Cardiac muscle cell (in vitro differentiated cells and primary cell): ENCODE measurements at regions not wholly inside any gene's neighbourhood (a gene's known extent, or its start where the extent isn't known, plus 50 kb on each side); places are given as distances from the start of the nearest gene placed in this dataset.

ENCODE experiments used
- DNase-seq, 2 donors: peaks; one replicate each; pipeline versions ENCODE4 v3.0.0 to v3.0.0-alpha.2; 2010 to 2017; ENCODE audit warnings: low read depth in 1 of 2, low spot score in 1 of 2
- H3K27ac ChIP-seq: fragments of 200-600 bp; sonication (generic); 2 replicates; pipeline ENCODE4 v1.5.1; 2016
- H3K27me3 ChIP-seq: fragments of 200-600 bp; sonication (generic); 2 replicates; pipeline ENCODE4 v1.6.0; 2016; ENCODE audit warnings: control low read depth
- H3K36me3 ChIP-seq: fragments of 200-600 bp; sonication (generic); 2 replicates; pipeline ENCODE4 v1.5.1; 2016; ENCODE audit warnings: control low read depth
- H3K4me1 ChIP-seq: fragments of 200-600 bp; sonication (generic); 2 replicates; pipeline ENCODE4 v1.8.1; 2017; ENCODE audit warnings: low read depth, mild to moderate bottlenecking, mixed run types
- H3K4me3 ChIP-seq: fragments of 200-600 bp; sonication (generic); 2 replicates; pipeline ENCODE4 v1.5.1; 2016; ENCODE audit warnings: mild to moderate bottlenecking
- H3K9me3 ChIP-seq: fragments of 200-600 bp; sonication (generic); 2 replicates; pipeline ENCODE4 v1.5.1; 2017; ENCODE audit warnings: low read depth, mild to moderate bottlenecking, control low read depth
- CTCF ChIP-seq: IDR thresholded peaks from 2 replicates; pipeline ENCODE4 v1.5.1; 2012; ENCODE audit warnings: low read depth, mild to moderate bottlenecking, low read length

DNA sequence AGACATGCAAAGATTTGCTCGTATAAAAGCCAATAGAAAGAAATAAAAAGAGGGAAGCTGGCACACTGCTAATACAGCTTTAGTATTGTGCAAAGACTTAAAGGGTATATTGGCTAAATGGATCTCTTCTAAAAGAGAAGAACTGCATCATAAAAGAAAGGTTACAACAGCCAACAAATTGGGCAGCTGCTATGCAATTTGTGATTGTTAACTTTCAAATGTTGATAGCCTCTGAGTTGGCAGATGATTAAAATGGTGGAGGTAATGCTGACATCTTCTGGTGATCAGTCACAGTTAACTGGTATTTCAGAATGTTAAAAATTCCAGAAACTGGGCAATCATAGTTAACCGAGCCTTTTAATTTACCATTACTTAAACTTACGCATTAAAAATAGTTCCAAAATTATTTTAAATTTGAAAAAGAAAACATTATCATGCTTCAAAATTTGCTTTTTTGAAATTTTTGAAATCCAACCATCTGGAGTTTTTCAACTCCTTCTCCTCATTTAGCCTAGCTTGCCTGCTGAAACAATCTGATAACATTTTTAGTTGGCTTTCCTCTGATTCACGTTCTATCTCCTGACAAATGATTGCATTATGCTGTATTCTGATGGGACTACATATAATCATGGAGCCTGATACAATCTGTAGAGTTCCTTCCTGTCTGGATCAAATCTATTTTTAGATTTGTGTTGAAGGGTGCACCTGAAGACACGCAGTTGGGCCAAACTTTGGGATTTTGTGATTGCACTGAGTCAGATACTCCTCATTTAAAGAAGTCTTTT is 144.0 kb upstream of the PDZRN3 start:
- TF ChIP-seq CTCF: peak; percentile 8
- Histone ChIP-seq H3K9me3 (no peaks in the 10 kb centered on the region), H3K27me3 (no peaks in the 10 kb centered on the region), H3K4me1 (no peaks in the 10 kb centered on the region), H3K36me3 (no peaks in the 10 kb centered on the region), H3K4me3 (no peak overlapping the region), H3K27ac (no peak overlapping the region)
- DNase-seq: peak in 1 of 2 donors; percentile 37

- no peak overlapping the region for H3K4me3 ChIP-seq
- TF ChIP-seq CTCF: no peak
- no peaks in the 10 kb centered on the region for H3K36me3 ChIP-seq
- no peak overlapping the region for H3K27ac ChIP-seq
- no peaks in the 10 kb centered on the region for H3K4me1 ChIP-seq
- peak in 1 of 2 donors; percentile 96 for DNase-seq
- H3K27me3 ChIP-seq: no peaks in the 10 kb centered on the region
- H3K9me3 ChIP-seq: no peaks in the 10 kb centered on the region
These were observed 142.0 kb upstream of the PDZRN3 start for GRCh38 chr3:73766599-73767381.

DNA sequence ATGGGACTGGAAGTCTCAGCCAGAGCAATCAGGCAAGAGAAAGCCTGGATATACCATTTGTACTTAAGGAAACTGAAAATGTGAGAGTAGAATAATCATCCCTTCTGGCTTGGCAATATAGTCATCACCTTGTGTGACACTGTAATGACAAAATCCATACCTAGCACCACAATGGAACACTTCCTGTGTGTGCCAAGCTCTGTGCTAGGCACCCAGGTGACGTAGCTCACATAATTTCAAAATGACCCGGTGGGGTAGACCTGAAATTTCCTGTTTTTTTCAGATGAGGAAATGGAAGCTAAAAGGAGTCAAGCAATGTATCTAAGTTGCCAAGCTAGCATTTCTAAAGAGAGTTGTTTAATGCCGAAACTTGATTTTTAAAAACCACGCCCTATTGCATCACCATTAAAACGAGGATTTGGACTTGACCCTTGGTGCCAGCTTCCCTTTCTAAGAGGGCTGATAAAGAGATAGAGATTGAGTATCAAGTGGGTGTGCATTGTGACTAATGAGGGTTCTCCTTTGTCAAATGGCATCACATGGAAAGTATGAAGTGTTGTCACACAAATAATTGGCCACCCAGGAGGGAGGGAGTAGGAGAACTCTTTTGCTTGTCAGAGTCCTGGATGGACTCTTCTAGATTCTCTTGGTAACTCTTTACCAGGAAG is 141.3 kb upstream of the PDZRN3 start:
- no peaks in the 10 kb centered on the region for H3K4me1 ChIP-seq
- no peak for DNase-seq
- H3K27ac ChIP-seq: no peak overlapping the region
- H3K36me3 ChIP-seq: no peaks in the 10 kb centered on the region
- TF ChIP-seq CTCF: no peak
- H3K27me3 ChIP-seq: no peaks in the 10 kb centered on the region
- H3K4me3 ChIP-seq: no peak overlapping the region
- no peaks in the 10 kb centered on the region for H3K9me3 ChIP-seq

- H3K27ac ChIP-seq: no peak overlapping the region
- no peaks in the 10 kb centered on the region for H3K27me3 ChIP-seq
- H3K4me3 ChIP-seq: no peak overlapping the region
- no peaks in the 10 kb centered on the region for H3K36me3 ChIP-seq
- no peaks in the 10 kb centered on the region for H3K4me1 ChIP-seq
- no peak for TF ChIP-seq CTCF
- no peaks in the 10 kb centered on the region for H3K9me3 ChIP-seq
- DNase-seq: no peak
These were observed 138.1 kb upstream of the PDZRN3 start for GRCh38 chr3:73762855-73763254.

- Histone ChIP-seq H3K9me3 (no peaks in the 10 kb centered on the region), H3K27ac (no peak overlapping the region), H3K4me3 (no peak overlapping the region), H3K36me3 (no peaks in the 10 kb centered on the region), H3K27me3 (no peaks in the 10 kb centered on the region), H3K4me1 (no peaks in the 10 kb centered on the region)
- no peak for TF ChIP-seq CTCF
- DNase-seq: peak in 1 of 2 donors; percentile 55
These were observed 134.6 kb upstream of the PDZRN3 start for GRCh38 chr3:73759297-73759711.
